Stomach (tissue), 4 donors: ENCODE measurements at regions not wholly inside any gene's neighbourhood (a gene's known extent, or its start where the extent isn't known, plus 50 kb on each side); places are given as distances from the start of the nearest gene placed in this dataset.

ENCODE experiments used
- POLR2A ChIP-seq, 4 donors: fragments of 450-650 bp; IDR thresholded peaks; one replicate each; pipeline ENCODE4 v1.6.1; 2016; ENCODE audit warnings: antibody characterized with exemption in 4 of 4, control low read depth in 2 of 4, mild to moderate bottlenecking in 1 of 4, moderate library complexity in 1 of 4
- TF ChIP-seq, protein P1 (sequence below), 7 experiments: fragments of 450-650 bp in 4 of 7; fragments of 200-600 bp in 3 of 7; sonication (generic) in 3 of 7; IDR thresholded peaks; one replicate each; pipeline ENCODE4 v1.5.1; 2016 to 2019; ENCODE audit warnings: antibody characterized with exemption in 7 of 7, control low read depth in 2 of 7, mild to moderate bottlenecking in 1 of 7

DNA sequence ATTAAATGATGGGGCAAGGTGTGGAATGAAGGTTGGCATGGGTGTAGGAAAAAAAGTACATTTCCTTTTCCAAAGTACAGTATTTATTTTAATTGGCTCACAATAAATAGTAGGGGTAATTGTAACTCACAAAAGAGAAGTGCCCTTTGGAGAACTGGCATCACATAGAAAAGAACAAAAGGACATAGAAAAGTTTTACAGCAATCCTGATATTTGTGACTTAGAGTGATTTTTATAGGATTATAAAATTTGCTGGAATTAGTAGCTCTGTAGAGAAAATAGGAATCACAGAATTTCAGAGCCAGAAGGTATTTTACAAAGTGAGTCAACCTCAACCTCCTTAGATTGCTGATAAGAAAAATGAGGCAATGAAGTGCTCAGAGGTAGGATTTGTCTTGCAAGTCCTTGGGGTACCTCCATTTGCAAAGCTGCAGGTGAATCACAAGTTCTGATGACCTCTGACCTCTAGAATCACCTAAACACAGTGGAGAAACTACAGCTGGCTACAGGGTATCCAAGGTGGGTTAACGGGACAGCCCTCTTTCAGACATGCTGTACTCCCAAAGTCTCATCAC, 133.6 kb downstream of the SOCS6 start:
- TF ChIP-seq, protein P1, sequence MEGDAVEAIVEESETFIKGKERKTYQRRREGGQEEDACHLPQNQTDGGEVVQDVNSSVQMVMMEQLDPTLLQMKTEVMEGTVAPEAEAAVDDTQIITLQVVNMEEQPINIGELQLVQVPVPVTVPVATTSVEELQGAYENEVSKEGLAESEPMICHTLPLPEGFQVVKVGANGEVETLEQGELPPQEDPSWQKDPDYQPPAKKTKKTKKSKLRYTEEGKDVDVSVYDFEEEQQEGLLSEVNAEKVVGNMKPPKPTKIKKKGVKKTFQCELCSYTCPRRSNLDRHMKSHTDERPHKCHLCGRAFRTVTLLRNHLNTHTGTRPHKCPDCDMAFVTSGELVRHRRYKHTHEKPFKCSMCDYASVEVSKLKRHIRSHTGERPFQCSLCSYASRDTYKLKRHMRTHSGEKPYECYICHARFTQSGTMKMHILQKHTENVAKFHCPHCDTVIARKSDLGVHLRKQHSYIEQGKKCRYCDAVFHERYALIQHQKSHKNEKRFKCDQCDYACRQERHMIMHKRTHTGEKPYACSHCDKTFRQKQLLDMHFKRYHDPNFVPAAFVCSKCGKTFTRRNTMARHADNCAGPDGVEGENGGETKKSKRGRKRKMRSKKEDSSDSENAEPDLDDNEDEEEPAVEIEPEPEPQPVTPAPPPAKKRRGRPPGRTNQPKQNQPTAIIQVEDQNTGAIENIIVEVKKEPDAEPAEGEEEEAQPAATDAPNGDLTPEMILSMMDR (IDR thresholded peaks at IDR 0.05): no peak
- no peak for TF ChIP-seq POLR2A (IDR thresholded peaks at IDR 0.05)
